ENCODE measurements at regions not wholly inside any gene's neighbourhood (a gene's known extent, or its start where the extent isn't known, plus 50 kb on each side); places are given as distances from the start of the nearest gene placed in this dataset.

- TF ChIP-seq CTCF (conservative IDR thresholded peaks at IDR 0.05; ENCODE audit: low read depth, low read length), result no peak
- H3K79me2 ChIP-seq (ENCODE audit: insufficient read depth, low read depth), result no peaks in the 10 kb centered on the region
- no peaks in the 10 kb centered on the region for H3K36me3 ChIP-seq (ENCODE audit: insufficient read depth)
- no peak overlapping the region for H3K27ac ChIP-seq
- no peak overlapping the region for H2AFZ ChIP-seq (ENCODE audit: low read depth)
- no peak overlapping the region for H3K4me3 ChIP-seq (IDR thresholded peaks at IDR 0.05; ENCODE audit: insufficient read depth, low read depth, low read length)
- H4K20me1 ChIP-seq (ENCODE audit: insufficient read depth), result no peaks in the 10 kb centered on the region
- no peak overlapping the region for H3K4me2 ChIP-seq
- H3K27me3 ChIP-seq (ENCODE audit: insufficient read depth, low read depth), result no peaks in the 10 kb centered on the region
- no peak overlapping the region for H3K9ac ChIP-seq
- no peaks in the 10 kb centered on the region for H3K4me1 ChIP-seq (ENCODE audit: low read depth, poor library complexity, severe bottlenecking)
Observed at GRCh38 chr4:56213543-56213942, 173.7 kb downstream of the AASDH start.

- Histone ChIP-seq H3K4me1 (ENCODE audit: low read depth, poor library complexity, severe bottlenecking) (no peaks in the 10 kb centered on the region), H3K4me2 (no peak overlapping the region), H3K27me3 (ENCODE audit: insufficient read depth, low read depth) (no peaks in the 10 kb centered on the region), H2AFZ (ENCODE audit: low read depth) (no peak overlapping the region), H3K27ac (no peak overlapping the region), H4K20me1 (ENCODE audit: insufficient read depth) (no peaks in the 10 kb centered on the region), H3K4me3 (IDR thresholded peaks at IDR 0.05; ENCODE audit: insufficient read depth, low read depth, low read length) (no peak overlapping the region), H3K36me3 (ENCODE audit: insufficient read depth) (no peaks in the 10 kb centered on the region), H3K79me2 (ENCODE audit: insufficient read depth, low read depth) (no peaks in the 10 kb centered on the region), H3K9ac (no peak overlapping the region)
- TF ChIP-seq CTCF (conservative IDR thresholded peaks at IDR 0.05; ENCODE audit: low read depth, low read length), result no peak
Observed at GRCh38 chr4:56212774-56213173, 174.5 kb downstream of the AASDH start.

GRCh38 chr4:56211202-56211601 is 176.1 kb downstream of the AASDH start:
- H3K27me3 ChIP-seq (ENCODE audit: insufficient read depth, low read depth), result no peaks in the 10 kb centered on the region
- no peak overlapping the region for H3K27ac ChIP-seq
- H3K9ac ChIP-seq, result no peak overlapping the region
- H3K4me2 ChIP-seq, result no peak overlapping the region
- no peaks in the 10 kb centered on the region for H3K4me1 ChIP-seq (ENCODE audit: low read depth, poor library complexity, severe bottlenecking)
- no peaks in the 10 kb centered on the region for H4K20me1 ChIP-seq (ENCODE audit: insufficient read depth)
- H3K4me3 ChIP-seq (IDR thresholded peaks at IDR 0.05; ENCODE audit: insufficient read depth, low read depth, low read length), result no peak overlapping the region
- no peaks in the 10 kb centered on the region for H3K79me2 ChIP-seq (ENCODE audit: insufficient read depth, low read depth)
- no peak overlapping the region for H2AFZ ChIP-seq (ENCODE audit: low read depth)
- no peaks in the 10 kb centered on the region for H3K36me3 ChIP-seq (ENCODE audit: insufficient read depth)
- TF ChIP-seq CTCF (conservative IDR thresholded peaks at IDR 0.05; ENCODE audit: low read depth, low read length), result no peak

GRCh38 chr4:56210397-56210796 is 176.9 kb downstream of the AASDH start:
- H3K27me3 ChIP-seq (ENCODE audit: insufficient read depth, low read depth), result no peaks in the 10 kb centered on the region
- H3K4me3 ChIP-seq (IDR thresholded peaks at IDR 0.05; ENCODE audit: insufficient read depth, low read depth, low read length), result no peak overlapping the region
- H3K27ac ChIP-seq, result no peak overlapping the region
- no peak overlapping the region for H2AFZ ChIP-seq (ENCODE audit: low read depth)
- H3K9ac ChIP-seq, result no peak overlapping the region
- H4K20me1 ChIP-seq (ENCODE audit: insufficient read depth), result no peaks in the 10 kb centered on the region
- TF ChIP-seq CTCF (conservative IDR thresholded peaks at IDR 0.05; ENCODE audit: low read depth, low read length), result no peak
- H3K79me2 ChIP-seq (ENCODE audit: insufficient read depth, low read depth), result no peaks in the 10 kb centered on the region
- H3K4me2 ChIP-seq, result no peak overlapping the region
- H3K4me1 ChIP-seq (ENCODE audit: low read depth, poor library complexity, severe bottlenecking), result no peaks in the 10 kb centered on the region
- H3K36me3 ChIP-seq (ENCODE audit: insufficient read depth), result no peaks in the 10 kb centered on the region

- Histone ChIP-seq H4K20me1 (ENCODE audit: insufficient read depth) (no peaks in the 10 kb centered on the region), H3K36me3 (ENCODE audit: insufficient read depth) (no peaks in the 10 kb centered on the region), H3K27me3 (ENCODE audit: insufficient read depth, low read depth) (no peaks in the 10 kb centered on the region), H3K4me1 (ENCODE audit: low read depth, poor library complexity, severe bottlenecking) (no peaks in the 10 kb centered on the region), H3K9ac (no peak overlapping the region), H3K4me2 (no peak overlapping the region), H2AFZ (ENCODE audit: low read depth) (no peak overlapping the region), H3K4me3 (IDR thresholded peaks at IDR 0.05; ENCODE audit: insufficient read depth, low read depth, low read length) (no peak overlapping the region), H3K79me2 (ENCODE audit: insufficient read depth, low read depth) (no peaks in the 10 kb centered on the region), H3K27ac (no peak overlapping the region)
- TF ChIP-seq CTCF (conservative IDR thresholded peaks at IDR 0.05; ENCODE audit: low read depth, low read length), result no peak
Observed at GRCh38 chr4:56209767-56210166, 177.5 kb downstream of the AASDH start.

Data from KMS-11 (cell line).